ENCODE measurements at regions not wholly inside any gene's neighbourhood (a gene's known extent, or its start where the extent isn't known, plus 50 kb on each side); places are given as distances from the start of the nearest gene placed in this dataset.

DNA sequence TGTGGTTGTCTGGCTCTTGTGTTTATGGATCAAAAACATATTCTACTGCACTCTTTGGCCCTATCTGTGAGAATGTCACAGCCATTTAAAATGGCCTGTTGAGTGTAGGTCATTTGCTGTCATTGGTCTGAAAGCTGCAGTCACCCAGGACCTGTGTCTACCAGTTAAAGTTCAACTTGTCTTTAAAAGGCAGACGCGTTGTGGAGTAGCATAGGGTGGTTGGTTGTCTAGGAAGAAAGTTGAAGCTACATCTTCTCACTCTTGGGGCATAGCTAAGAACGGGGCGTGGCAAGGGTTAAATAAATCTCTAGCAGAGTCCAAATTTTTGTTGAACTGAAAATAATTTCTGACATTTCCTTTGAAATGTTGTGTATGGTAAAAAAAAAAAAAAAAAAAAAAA is 110.7 kb upstream of the E2F8 start:
- Mint-ChIP-seq H3K27ac (ENCODE audit: unreplicated experiment) (peak overlapping the region; percentile 2), H3K4me1 (peaks cover 44% of the 10 kb centered on the region), H3K4me3 (no peak overlapping the region), H3K9me3 (no peaks in the 10 kb centered on the region), H3K27me3 (ENCODE audit: low read depth) (peaks cover 50% of the 10 kb centered on the region), H3K36me3 (ENCODE audit: low read depth) (no peaks in the 10 kb centered on the region)
- no peak for DNase-seq (ENCODE audit: low read depth, low spot score)
- TF ChIP-seq, protein P1, sequence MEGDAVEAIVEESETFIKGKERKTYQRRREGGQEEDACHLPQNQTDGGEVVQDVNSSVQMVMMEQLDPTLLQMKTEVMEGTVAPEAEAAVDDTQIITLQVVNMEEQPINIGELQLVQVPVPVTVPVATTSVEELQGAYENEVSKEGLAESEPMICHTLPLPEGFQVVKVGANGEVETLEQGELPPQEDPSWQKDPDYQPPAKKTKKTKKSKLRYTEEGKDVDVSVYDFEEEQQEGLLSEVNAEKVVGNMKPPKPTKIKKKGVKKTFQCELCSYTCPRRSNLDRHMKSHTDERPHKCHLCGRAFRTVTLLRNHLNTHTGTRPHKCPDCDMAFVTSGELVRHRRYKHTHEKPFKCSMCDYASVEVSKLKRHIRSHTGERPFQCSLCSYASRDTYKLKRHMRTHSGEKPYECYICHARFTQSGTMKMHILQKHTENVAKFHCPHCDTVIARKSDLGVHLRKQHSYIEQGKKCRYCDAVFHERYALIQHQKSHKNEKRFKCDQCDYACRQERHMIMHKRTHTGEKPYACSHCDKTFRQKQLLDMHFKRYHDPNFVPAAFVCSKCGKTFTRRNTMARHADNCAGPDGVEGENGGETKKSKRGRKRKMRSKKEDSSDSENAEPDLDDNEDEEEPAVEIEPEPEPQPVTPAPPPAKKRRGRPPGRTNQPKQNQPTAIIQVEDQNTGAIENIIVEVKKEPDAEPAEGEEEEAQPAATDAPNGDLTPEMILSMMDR (conservative IDR thresholded peaks at IDR 0.05), result no peak

DNA sequence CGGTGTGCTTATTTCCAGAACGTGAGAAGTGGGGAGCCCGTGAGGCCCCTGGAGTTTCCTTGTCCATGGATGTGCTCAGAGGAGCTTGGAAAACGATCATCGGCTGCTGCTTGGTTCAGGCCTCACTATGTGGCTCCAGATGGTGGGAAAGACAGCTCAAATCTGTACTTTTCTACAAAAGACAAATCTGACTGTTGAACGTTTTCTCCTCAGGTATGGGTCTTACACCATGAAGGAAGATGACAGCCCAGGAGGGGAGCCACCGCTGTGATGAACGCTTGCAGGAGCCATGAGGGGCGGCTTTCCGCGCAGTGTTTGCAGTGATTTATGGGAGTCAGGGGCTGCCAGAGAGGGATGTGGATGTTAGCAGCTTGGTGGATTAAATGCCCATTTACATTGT is 109.4 kb upstream of the E2F8 start:
- H3K4me1 Mint-ChIP-seq, result peaks cover 44% of the 10 kb centered on the region
- H3K27ac Mint-ChIP-seq (ENCODE audit: unreplicated experiment), result no peak overlapping the region
- TF ChIP-seq, protein P1 (conservative IDR thresholded peaks at IDR 0.05), result no peak
- no peak for DNase-seq (ENCODE audit: low read depth, low spot score)
- no peak overlapping the region for H3K4me3 Mint-ChIP-seq
- H3K9me3 Mint-ChIP-seq, result no peaks in the 10 kb centered on the region
- peaks cover 54% of the 10 kb centered on the region for H3K27me3 Mint-ChIP-seq (ENCODE audit: low read depth)
- H3K36me3 Mint-ChIP-seq (ENCODE audit: low read depth), result no peaks in the 10 kb centered on the region

DNA sequence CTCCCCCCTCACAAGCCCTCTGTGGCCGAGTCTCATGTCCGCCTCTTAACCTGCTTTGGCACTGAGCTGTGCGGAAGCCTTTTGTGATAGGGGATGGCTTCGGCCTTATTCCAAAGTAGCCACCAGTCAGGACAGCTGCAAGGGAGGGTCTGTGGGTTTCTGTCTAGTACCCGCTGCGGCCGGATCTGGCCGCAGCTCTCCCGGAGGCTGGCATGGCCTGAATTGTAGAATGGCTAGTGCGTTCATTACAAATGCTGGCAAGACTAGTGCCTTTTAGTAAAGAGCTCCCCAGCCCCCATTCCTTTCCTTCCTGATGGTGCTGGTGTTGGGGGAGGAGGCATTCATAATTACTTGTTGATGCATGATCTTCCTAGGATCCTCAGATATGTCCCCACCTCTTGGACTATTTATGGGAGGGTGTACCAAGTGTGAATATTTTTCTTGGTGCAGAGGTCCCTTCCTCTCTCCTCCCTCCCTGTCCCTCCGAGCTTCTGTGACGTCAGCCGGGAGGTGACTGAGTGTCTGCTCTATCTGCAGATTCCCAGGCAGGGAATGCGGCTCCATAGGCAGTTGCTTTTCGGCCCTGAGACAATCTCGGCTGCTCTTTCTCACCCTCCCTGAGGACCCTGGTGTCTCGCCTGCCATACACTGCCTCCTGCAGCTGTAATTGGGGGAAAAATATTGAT is 108.7 kb upstream of the E2F8 start:
- DNase-seq (ENCODE audit: low read depth, low spot score), result no peak
- Mint-ChIP-seq H3K27ac (ENCODE audit: unreplicated experiment) (no peak overlapping the region), H3K4me3 (peak overlapping the region; percentile 47), H3K36me3 (ENCODE audit: low read depth) (no peaks in the 10 kb centered on the region), H3K27me3 (ENCODE audit: low read depth) (peaks cover 59% of the 10 kb centered on the region), H3K9me3 (no peaks in the 10 kb centered on the region), H3K4me1 (peaks cover 41% of the 10 kb centered on the region)
- TF ChIP-seq, protein P1 (conservative IDR thresholded peaks at IDR 0.05), result no peak

DNA sequence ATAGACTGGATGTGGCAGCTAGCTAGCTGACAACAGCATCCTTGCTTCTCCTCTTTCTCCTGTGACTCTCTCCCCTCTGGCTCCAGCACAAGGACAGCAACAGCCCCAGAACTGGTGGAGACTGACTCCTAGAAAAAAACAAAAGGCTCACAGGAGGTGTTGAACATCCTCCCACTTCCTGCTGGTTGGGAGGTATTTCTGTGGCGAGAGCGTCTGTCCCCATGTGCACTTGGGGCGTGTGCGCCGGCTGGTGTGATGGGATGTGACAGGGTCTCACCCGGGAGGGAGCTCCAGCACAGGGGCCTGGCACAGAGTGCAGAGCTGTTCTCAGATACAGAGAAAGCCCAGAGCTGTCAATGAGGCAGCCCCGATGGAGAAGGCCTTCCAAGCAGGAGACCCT is 107.2 kb upstream of the E2F8 start:
- Mint-ChIP-seq H3K36me3 (ENCODE audit: low read depth) (no peaks in the 10 kb centered on the region), H3K4me1 (peaks cover 41% of the 10 kb centered on the region), H3K4me3 (peak overlapping the region; percentile 69), H3K27me3 (ENCODE audit: low read depth) (peaks cover 70% of the 10 kb centered on the region), H3K9me3 (no peaks in the 10 kb centered on the region), H3K27ac (ENCODE audit: unreplicated experiment) (no peak overlapping the region)
- TF ChIP-seq, protein P1 (conservative IDR thresholded peaks at IDR 0.05), result no peak
- no peak for DNase-seq (ENCODE audit: low read depth, low spot score)

DNA sequence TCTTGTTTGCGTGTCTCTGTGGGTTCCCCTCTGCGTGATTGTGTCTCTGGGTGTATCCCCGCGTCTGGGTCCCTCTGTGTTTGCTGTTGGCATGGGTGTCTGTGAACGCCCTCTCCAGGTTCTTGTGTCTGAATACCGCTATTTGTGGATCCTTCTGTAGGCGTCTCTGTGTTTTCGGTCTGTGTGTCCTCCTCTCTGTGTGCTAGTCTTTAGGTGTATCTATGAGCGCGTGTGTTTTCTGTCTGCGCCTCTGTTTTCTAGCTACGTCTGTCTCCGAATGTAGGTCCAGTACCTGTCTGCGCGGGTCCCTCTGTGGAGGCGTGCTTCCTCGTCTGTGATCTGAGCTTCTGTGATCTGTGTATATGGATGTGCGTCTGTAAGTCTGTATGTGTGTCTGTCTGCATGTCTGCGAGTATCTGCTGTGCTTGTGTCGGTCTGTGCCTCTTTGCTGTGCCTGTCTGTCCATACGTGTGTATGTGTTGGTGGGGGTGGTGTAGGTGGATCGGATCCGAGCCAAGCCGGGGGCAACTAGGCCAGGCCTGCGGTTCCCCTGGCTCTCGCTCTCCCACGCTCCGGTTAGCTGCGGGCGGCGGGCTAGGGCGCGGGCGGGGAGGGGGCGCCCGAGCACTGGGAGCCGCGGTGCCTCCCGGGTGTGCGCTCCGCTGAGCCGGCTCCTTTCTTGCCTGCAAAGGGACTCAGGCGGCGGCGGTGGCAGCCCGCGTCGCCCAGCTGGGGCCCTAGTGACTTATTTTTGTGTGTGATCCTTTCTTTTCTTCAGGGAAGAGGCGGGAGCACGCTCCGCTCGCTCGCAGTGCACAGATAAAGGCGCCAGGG is 105.3 kb upstream of the E2F8 start:
- peak overlapping the region; percentile 87 for H3K4me3 Mint-ChIP-seq
- TF ChIP-seq, protein P1 (conservative IDR thresholded peaks at IDR 0.05), result no peak
- peaks cover 37% of the 10 kb centered on the region for H3K4me1 Mint-ChIP-seq
- H3K27ac Mint-ChIP-seq (ENCODE audit: unreplicated experiment), result no peak overlapping the region
- no peaks in the 10 kb centered on the region for H3K36me3 Mint-ChIP-seq (ENCODE audit: low read depth)
- peaks cover 84% of the 10 kb centered on the region for H3K27me3 Mint-ChIP-seq (ENCODE audit: low read depth)
- H3K9me3 Mint-ChIP-seq, result no peaks in the 10 kb centered on the region
- peak; percentile 46 for DNase-seq (ENCODE audit: low read depth, low spot score)
